Esophagus mucosa (tissue), 1 donor: ENCODE measurements at regions not wholly inside any gene's neighbourhood (a gene's known extent, or its start where the extent isn't known, plus 50 kb on each side); places are given as distances from the start of the nearest gene placed in this dataset.

Source experiments
- ATAC-seq: fragments of 200-7000 bp; cut with Tn5 transposase; one replicate; pipeline ENCODE4 v1.9.1; 2020
- donor health status: DM: yes; HTN: yes; CAD: no.

DNA sequence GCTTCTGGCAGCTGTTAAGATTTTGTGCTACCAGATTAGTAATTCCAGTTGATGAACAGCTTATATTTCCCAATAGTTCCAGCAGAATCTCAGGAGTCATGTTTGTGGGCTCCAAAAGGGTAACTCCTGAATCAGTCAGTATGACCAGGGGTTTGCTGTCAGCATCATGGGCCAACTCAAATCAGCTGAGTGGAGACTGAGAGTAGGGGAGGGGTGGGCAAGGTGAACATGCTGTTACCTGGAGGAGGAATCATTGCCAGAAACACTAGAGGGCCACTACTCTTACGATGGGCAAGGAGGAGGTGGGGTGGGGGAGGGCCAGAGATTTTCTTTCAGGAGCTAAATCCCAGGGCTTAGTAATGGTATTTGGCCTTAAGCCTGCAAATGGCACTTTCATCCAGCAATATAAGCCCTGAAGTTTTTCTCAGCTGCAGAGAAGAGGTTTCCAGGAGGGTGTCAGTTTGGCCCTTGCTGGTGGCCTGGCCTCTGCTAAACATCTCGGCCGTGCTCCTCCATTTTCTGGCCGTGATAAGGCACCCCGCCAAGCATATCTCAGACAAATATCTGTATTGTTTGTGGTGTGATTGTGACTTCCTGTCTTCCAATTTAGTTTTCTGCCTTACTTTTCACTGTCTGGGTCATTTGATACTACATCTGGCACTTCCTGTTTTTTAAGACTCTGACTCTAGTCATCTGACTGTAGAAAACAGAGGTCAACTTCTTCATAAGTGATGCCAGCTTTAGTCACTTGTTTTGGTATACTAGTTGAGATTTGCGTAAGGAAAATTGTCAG, 120.5 kb upstream of the CXCR4 start:
- peak; percentile 71 for ATAC-seq

DNA sequence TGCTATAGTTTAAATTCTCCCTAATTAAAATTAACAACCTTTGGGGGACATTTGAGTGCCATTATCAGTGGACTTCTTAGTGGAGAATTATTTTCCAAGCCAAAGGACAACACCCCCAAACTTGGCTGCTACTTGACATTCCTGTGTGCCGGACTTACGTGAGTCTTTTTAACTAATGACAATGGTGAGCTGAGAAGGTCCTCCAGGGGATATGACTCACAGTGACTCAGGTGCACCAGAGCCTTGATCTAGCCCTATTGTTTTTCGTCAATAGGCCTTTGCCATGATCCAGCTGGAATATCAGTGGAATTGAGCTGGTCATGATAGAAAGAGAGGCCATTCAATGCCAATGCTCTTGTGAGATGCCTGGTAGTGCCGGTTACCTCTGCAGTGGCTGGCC, 118.1 kb upstream of the CXCR4 start:
- ATAC-seq = peak; percentile 71

DNA sequence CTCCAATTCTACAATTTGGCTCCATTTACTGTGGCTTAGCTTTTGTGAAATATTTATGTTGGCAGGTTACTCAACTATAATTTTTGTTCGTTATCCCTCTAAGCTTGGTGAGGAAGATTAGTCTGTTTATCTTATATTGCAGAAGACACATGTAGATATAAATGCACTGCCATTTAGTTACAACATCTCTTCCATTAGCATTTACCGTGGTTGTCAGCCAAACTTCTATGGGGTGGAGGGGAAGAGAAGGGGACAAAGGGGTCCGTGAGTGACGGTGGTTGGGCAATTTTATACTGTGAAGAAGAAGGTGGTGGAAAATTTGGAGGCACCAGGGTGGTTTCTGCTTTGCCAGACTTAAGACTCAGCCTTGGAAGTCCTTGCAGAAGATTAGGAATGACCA, 117.6 kb upstream of the CXCR4 start:
- no peak for ATAC-seq

DNA sequence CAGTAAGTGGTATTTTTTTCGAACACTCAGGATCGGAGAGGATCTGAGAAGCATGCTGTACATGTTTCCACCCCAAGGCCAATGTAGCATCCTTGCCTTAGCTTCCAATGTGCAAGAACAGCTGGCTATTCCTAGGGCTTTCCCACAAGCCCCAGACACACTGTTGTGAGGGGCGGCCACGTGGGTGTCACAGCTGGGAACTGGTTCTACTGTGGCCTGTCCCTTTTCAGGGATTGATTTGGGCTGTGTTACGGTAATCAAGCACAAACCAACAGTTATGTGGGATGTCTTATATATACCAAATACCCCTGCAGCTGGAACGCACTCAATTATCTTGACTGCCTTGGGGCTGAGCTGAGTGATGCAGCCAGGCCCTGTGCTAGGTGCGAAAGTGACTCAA, 116.3 kb upstream of the CXCR4 start:
- no peak for ATAC-seq

DNA sequence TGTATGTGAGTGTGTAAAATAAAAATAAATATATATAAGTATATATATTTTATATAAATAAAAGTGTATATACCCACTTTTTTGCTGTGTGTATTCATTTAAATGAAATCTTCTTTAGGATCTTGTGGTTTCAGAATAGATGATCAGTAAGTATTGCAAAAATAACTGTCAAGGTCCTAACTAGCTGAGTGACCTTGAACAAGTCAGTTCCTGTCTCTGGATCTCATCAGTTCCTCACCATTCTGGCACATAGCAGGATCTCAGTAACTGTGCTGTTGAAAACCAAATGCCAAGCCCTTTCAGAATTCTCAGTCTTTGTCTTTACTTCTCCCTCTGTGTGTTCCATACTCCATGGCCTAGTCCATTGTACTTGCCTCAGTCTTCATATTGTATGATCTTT, 115.3 kb upstream of the CXCR4 start:
- ATAC-seq = no peak

DNA sequence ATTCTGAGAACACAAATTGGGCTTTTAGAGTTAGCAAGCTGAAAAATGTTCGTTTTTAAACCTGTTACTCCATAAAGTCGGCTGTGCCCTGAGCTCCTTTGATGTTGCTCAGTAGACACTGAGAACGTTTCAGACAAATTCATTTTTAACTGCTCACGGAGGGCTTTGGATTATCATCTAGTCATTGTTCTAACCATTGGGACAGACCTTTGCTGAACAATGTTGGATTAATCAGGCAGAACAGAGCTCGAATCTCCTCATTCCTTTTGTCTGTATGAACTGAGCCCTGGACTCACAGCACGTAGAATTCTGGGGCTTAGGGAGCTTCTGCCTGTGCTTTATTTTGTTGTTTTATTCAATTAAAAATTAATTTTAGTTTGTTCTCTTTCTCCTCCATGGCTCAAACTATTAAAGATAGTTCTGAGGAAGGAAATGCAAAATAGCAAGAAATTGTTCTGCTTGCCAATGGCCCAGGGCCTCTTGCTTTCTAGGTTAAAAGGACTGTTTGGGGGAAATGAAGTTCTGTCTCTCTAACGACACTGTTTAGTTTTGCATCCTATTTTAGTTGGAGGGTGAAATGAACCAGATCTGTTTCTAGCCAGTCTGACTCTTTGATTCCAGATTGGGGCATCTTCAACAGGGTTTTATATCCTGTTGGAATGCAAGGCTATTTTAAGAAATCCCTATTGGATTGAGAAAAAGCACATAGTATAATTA, 114.7 kb upstream of the CXCR4 start:
- ATAC-seq = no peak

DNA sequence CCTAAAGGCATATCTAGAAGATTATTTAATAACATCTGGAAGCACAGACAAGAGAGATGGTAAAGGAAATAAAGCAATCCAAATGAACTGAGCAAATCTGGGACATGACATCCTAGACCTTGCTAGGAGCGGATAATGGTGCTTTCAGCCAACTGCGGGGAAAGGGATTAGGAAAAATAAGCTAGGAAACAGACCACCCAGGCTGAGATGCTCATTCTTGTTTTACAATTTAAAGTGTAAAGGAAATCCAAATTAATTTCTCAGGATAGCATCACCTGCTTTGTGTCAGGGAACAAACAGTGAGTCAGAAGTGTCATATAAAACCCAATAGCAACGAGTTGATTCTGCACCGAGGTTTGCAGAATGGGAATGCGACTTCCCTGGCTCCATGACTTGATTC, 112.5 kb upstream of the CXCR4 start:
- ATAC-seq = no peak

DNA sequence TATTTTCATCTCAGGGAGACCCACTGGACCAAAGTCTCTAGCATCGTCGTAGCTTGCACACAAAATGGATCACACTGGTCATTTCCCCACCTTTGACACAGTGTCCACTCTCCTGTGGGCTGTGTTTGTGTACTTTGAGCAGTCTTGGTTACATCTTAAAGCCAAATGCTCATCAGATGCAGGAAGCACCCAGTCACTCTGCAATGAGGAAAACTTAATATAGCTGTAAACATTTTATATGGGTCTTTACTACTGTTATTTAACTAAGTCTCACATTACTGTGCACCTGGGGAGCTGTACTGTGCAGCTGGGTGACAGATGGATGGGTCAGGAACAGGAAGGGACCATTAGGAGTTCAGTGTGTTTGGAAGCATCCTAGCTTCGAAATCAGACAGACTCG, 109.0 kb upstream of the CXCR4 start:
- no peak for ATAC-seq

DNA sequence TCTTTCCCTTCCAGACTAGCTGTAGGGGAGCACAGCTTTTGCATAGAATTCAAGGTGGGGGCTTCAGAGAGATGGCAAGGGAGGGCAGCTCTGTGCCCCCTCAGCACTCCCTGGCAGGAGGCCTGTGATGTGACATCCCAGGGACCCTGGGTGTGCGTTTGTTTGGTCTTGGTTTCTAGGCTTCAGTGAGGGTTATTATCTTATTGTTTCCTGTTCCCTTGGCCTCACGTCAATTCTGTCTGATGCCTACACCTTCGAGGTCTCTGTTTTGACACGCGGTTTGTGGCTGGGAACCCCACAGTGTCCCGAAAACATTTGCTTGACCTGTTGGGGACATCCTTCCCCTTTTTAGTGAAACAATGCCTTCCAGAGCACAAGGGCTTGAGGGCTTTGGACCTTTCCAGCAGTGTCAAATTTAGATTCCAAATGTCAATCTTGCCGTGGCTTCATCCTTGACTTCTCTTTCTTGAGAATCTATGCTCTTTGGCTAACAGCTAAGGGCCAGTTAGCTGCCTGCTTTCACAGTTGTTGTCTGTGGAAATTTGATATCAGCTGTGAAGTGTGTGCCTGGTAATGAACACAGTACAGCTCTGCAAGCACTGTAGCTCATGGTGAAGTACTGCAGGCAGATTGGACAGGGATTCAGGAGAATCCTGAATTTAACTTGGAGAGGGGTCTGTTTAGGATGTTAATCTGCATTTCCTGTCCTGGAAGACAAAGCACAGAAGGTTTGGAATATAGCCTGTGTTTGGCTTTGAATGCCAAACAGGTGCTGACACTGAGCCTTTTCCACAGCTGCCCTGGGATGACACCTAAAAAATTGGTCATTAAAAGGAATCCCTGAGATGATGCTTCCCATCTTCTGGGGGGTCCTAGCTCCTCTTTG, 108.2 kb upstream of the CXCR4 start:
- ATAC-seq = no peak

DNA sequence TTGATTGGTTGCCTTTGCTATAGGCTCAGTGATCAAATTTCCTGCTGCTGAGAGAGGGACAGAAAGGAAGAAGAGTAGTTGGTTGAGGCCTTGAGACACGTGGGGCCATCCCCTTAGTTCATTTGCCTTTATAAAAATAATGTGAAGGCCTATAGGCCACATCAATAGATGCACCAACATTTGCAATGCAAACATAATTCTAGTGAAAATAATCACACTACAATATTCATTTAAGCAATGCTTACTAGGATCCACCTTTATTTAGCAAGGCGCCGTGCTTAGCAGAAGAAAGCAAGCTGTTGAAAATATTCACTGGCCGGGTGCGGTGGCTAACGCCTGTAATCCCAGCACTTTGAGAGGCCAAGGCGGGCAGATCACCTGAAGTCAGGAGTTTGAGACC, 105.3 kb upstream of the CXCR4 start:
- ATAC-seq = no peak

DNA sequence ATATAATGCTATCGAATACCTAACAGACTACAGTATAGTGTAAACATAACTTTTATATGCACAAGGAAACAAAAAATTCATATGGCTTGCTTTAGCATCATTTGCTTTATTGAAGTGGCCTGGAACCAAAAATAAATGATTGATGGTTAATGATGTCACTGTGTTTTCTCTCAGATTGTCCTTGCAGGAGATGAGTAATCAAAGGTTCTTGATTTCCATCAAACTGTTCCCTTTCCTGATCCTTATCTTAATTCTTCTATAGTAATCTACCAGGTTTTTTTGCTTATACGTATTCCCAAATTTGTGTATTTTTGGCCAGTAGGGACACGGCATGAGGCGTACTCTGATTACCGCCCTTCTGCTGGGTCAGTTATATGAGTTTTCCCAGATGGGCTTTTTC, 104.9 kb upstream of the CXCR4 start:
- ATAC-seq = no peak

DNA sequence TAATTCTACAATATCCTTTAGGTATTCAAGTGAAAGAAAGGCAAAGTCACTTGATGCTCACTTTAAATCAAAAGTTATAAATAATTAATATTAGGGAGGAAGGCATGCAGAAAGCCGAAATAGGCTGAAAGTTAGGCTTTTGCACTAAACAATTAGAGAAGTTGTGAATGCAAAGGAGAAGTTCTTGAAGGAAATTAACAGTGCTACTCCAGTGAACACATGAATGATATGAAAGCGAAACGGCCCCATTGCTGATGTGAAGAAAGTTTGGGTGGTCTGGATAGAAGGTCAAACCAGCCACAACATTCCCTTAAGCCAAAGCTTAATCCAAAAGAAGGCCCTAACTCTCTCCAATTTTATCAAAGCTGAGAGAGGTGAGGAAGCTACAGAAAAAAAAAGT, 103.1 kb upstream of the CXCR4 start:
- no peak for ATAC-seq

DNA sequence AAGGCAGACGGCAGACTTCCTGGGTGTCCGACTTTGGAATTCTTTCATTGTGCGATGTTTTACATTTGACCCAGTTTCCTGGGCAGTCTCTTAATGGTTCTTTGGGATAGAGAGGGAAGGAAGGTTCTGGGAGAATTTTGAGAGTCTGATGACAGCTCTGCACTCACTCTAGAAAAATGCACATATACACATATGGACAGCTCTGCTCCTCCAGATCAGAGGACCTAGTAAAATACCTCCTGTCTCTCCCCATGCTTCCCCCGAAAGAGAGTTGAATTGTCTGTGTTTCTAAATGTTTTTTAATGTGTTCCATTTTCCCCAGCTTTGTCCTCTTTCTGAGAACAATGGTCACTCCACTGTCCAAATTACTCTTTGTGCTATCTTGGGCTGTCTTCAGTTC, 102.0 kb upstream of the CXCR4 start:
- no peak for ATAC-seq

DNA sequence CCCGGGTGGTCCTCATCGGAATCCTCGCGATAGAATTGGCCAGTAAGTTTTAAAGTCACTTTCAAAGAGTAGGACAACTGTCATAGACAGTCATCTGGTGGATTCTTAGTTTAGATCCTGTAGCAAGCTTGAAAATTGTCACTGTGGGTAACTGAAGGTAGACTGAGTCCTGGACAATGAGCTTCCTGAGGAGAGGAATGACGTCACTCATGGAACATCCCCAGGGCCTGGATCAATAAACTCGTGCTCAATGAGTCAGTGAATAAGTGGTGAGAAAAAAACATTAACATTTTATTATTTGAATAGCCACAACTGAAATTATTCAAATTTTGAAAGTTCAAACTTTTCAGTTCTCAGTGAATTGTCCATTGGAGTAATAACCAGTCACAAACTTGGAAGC, 101.4 kb upstream of the CXCR4 start:
- ATAC-seq = no peak

DNA sequence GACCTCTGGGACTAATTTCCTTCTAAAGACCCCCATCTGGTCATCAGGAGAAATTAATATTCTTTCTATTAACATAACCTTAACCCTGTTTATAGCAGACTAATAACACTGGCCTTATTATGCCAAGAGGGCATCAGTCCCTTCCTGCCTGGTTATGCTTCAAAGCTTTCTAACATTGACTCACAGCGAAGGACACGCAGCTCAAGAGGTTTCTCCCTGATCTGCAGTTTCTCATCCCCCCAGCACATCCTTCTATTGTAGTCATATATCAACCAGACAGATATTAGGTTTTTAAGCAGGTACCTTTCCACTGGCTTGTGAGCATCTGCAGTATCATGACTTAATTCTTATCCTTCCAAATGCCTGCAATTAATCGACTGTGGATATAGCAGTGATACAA, 100.0 kb upstream of the CXCR4 start:
- ATAC-seq = no peak

DNA sequence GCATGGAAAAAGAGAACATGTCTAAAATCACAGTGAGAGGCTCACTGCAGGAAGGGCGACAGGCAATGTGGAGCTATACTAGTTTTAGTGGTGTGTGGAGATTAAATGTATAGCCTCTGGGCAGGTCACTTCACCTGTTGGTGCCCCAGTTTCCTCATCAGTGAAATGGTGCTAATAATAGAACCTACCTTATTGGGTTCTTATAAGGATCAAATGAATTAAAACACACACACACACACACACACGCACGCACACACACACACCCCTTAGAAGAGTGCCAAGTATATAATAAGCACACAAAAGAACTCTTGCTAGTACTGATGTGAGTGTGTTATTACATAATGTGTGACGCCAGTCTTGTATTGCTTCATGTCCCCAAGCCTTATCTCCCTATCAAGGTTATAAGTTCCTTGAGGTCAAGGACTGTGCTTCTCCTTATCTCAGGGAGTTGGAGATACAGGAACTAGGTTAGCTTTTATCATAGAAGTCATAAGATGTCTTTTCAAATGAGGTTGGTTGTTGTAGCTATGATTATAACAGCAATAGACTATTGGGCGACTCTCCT, 98.0 kb upstream of the CXCR4 start:
- no peak for ATAC-seq

DNA sequence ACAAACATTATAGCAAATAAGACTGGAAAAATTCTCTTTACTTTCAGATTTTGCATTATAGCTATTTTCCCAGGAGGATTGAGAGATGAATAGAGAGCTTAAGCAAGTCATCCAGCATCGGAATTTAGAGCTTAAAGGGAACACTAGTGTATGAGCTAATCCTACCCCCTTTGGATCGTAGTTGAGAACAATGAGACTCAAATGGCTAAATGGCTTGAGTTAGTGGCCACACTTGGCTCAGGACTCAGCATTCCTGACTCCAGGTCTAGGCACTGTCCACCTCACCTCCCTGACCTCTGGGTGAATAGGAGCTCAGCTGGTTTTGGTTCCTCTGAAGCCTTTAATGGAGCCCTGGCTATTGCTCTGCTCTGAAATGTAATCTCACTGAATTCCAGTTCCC, 97.5 kb upstream of the CXCR4 start:
- no peak for ATAC-seq

DNA sequence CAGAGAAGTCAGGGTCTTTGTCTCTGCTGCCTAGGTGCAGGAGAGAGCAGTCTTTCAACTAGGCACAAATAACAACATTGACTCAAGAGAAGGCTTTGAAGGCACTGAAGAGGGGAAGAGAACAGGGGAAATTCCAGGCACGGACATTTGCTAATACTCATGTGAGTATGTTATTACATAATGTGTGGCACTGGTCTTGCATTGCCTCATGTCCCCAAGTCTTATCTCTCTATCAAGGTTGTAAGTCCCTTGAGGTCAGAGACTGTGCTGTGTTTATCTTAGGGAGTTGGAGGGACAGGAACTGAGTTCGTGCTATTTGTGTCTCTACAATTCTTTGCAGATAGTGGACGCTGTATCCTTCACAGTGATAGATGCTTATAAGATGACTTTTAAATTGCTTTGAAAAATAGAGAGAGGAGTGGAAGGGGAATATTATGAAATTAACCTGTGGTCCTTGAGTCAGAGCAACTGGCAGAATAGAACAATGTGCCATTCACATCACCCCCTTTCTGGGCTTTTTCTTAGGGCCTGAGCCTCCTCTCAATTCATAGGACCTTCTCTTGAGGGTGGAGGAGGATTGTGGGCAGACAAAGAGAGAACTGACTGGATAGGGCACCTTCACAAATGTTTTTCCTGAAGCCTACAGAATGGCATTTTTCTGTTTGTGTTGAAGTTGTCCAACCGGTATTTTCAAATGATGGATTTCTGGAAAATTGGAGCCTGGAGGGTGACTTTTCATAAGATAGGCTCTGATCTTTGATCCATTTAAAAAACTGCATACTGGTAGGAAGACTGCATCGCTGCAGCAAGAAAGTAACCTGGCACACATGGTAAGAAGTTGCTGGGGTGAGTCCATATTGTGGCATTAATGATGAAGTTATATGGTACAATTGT, 96.6 kb upstream of the CXCR4 start:
- ATAC-seq = no peak

DNA sequence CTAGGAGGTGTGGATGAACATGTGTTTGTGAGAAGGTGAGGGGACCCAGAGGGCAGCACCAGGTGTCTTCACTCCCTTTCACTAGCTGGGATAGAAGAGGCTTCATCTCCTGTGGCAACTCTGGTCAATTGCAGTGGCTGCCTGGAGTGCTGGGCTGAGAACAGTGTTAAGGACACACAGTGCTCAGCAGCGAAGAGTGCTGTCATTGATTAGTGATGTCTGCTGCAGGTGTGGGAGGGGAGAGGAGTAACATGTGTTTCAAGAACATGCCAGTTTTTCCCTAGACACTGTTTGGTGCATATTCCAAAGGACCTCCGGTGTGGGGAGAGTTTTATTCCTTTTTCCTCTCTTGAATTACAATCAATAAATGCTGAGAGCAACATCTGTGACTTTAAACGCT, 95.9 kb upstream of the CXCR4 start:
- no peak for ATAC-seq

DNA sequence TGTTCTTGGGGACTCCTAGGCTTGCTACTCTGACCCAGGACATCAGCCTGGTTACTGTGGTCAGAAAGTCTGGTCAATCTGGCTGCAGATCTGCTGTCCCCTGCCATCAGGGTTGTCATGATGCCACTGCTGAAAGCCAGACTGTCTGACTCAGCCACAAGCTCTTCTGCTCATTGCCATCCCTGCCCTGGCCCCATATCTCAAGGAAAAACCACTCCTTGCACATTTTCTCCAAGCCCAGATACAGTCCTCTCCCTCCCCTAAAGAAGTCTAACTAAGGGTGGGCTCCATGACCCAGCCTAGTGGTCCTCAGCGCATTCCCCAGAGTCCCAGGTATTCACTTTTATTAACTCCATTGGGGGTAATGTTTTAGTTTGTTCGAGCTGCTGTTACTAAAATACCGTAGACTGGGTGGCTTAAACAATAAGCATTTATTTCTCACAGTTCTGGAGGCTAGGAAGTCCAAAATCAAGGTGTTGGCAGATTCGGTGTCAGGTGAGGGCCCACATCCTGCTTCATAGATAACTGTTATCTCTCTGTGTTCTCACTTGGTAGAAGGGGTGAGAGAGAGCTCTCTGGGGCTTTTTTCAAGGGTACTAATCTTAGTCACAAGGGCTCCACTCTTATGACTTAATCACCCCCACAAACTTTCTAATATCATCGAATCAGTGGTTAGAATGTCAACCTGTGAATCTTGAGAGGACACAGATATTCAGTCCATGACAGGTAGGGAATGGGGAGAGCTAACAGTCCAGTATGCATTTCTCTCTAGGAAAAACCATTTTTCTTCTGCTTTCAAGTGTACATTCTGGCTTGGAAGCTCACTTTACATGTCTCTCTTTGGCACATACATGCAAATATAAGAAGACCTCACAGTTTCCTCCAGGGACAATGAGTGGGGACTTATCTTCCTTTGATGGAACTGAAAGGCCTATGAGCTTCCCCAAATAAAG, 94.8 kb upstream of the CXCR4 start:
- no peak for ATAC-seq

DNA sequence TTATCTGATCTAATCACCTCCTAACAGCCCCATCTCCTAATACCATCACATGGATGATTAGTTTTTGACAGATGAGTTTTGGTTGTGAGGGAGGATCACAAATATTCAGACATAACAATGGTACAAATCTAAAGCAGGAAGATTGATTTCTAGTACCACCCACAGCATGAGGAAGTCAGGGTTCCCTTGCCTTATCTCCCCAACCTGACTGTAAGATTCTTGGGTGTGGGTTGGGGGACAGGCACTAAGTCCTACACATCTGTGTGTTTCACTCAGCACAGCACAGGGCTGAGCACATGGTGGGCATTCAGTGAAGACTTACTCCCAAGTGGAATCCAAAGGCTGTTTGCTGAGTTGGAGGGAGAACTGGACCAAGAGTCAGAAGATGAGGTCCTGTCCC, 93.8 kb upstream of the CXCR4 start:
- ATAC-seq = no peak
